ENCODE measurements at regions not wholly inside any gene's neighbourhood (a gene's known extent, or its start where the extent isn't known, plus 50 kb on each side); places are given as distances from the start of the nearest gene placed in this dataset.

DNA sequence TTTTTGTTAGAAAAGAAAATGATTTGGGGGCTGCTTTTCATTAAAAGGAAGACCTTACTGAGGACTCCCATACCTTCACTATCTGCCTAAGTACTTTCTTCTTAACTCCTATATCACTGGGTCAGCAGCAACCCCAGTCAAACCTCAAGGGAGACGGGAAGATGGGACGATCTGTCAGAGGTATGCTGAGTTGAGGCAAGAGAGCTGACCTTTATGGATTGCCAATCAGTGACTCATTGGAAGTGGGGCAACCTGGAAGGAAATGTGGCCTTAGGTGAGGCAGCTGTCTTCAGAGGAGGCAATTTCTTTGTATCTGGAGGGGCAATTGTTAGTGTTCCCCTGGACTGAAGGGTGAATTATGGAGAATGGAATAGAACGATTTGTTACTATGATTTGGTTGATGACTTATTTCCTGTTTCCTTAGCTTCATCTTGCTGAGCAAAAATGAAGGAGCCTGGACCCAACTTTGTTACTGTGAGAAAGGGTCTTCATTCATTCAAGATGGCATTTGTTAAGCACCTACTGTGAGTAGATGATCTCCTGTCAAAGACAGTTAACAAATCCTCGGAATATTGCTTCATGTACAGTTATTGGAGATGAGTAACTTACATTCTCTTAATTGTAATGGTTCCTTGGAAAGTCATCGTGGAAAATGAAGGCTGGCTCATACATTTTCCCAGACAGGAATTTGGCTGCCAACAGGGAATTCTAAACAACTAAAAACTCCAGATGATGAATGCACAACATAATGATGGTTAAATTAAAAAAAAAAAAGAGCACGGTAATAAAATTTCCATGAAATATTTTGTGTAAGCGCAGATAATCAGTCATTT, 134.7 kb upstream of the KCNJ15 start:
- no peak overlapping the region for H3K4me3 ChIP-seq (ENCODE audit: low read depth, low read length)
- DNase-seq (ENCODE audit: low read depth), result no peak
- no peak for TF ChIP-seq CTCF (IDR thresholded peaks at IDR 0.05; ENCODE audit: insufficient read depth, low read length)

GRCh38 chr21:38123626-38124025, 133.2 kb upstream of the KCNJ15 start:
- no peak for DNase-seq (ENCODE audit: low read depth)
- no peak overlapping the region for H3K4me3 ChIP-seq (ENCODE audit: low read depth, low read length)
- TF ChIP-seq CTCF (IDR thresholded peaks at IDR 0.05; ENCODE audit: insufficient read depth, low read length), result no peak

- TF ChIP-seq CTCF (IDR thresholded peaks at IDR 0.05; ENCODE audit: insufficient read depth, low read length), result peak; percentile 85
- peak; percentile 35 for DNase-seq (ENCODE audit: low read depth)
- H3K4me3 ChIP-seq (ENCODE audit: low read depth, low read length), result no peak overlapping the region
Measured at GRCh38 chr21:38126666-38127303, 130.0 kb upstream of the KCNJ15 start.

DNA sequence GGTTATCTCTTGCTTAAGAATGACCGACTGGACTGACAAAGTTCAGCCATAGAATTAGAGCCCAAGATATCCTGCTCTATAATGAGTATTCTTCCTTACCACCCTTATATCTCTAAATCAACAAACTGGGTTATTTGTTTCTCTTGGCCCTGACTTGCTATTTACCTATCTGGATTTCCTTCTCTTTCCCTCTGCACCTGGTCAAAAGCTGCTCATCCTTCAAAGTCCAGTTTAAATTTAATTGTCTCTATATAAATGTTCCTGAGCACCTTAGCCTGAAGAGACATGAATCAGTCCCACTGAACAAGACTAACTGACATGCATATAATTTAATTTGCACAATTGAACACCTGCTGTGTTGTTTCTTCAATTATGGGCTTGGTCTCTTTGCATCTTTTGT, 127.1 kb upstream of the KCNJ15 start:
- H3K4me3 ChIP-seq (ENCODE audit: low read depth, low read length), result no peak overlapping the region
- no peak for TF ChIP-seq CTCF (IDR thresholded peaks at IDR 0.05; ENCODE audit: insufficient read depth, low read length)
- no peak for DNase-seq (ENCODE audit: low read depth)

GRCh38 chr21:38133240-38133639, 123.6 kb upstream of the KCNJ15 start:
- no peak overlapping the region for H3K4me3 ChIP-seq (ENCODE audit: low read depth, low read length)
- no peak for DNase-seq (ENCODE audit: low read depth)
- no peak for TF ChIP-seq CTCF (IDR thresholded peaks at IDR 0.05; ENCODE audit: insufficient read depth, low read length)

GRCh38 chr21:38134084-38134873, 122.5 kb upstream of the KCNJ15 start:
- no peak overlapping the region for H3K4me3 ChIP-seq (ENCODE audit: low read depth, low read length)
- DNase-seq (ENCODE audit: low read depth), result no peak
- TF ChIP-seq CTCF (IDR thresholded peaks at IDR 0.05; ENCODE audit: insufficient read depth, low read length), result no peak
